ENCODE measurements at regions not wholly inside any gene's neighbourhood (a gene's known extent, or its start where the extent isn't known, plus 50 kb on each side); places are given as distances from the start of the nearest gene placed in this dataset.

DNA sequence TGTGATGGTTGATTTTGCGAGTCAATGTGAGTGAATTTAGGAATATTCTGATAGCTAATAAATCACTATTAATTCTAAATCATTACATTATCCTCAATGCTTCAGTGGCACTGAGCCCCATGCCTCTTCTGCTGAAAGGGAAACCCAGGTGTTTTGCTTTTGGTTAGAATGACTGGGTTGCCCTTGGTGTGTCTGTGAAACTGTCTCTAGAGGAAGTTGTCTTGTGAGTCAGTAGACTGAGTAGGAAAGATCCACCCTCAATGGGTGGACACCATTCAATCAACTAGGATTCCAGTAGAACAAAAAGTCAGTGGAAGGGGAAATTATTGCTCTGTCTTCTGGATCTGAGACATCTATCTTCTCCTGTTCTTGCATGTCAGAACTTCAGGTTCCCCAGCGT, 472.4 kb downstream of the ANKRD7 start:
- no peak overlapping the region for H3K4me3 ChIP-seq (ENCODE audit: low read depth, low read length)
- DNase-seq (ENCODE audit: low read depth): no peak

DNA sequence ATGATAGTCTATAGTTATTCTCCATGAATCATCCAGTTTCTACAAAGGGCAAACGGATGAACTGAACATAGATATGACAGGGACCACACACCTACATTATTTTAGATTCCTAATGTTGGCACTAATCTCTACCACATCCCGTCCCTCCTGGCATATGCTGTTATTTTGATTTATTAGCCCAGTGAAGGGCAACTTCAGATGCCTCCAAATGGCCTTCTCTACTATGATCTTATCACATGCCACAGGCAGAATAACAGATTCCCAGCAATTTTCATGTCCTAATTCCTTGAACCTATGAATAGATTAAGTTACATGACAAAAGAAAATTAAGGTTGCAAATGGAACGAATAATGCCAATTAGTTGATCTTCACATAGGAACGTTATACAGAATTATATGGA, 474.7 kb downstream of the ANKRD7 start:
- DNase-seq (ENCODE audit: low read depth): no peak
- no peak for TF ChIP-seq CTCF (IDR thresholded peaks at IDR 0.05; ENCODE audit: insufficient read depth, low read length)
- H3K4me3 ChIP-seq (ENCODE audit: low read depth, low read length): no peak overlapping the region

More for the DNA sequence above, 472.4 kb downstream of the ANKRD7 start:
- no peak for TF ChIP-seq CTCF (IDR thresholded peaks at IDR 0.05; ENCODE audit: insufficient read depth, low read length)

DNA sequence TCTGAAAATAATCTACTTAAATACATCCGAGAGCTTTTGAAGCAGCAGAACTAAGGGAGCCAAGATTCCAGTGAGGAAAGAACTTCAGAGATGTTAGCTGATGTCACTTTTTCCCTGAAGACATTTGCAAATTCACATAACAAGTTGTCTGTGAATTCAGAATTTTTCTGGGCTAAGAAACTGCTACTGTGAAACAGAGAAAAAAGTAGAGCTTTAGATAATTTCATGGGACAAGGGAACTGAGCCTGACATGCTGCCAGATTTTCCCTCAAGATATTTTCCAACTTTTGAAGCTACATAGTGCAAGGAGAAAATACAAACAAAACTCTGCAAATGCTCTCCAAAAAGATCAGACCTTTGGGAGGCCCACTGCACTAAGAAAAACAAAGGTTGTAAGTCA, 484.2 kb downstream of the ANKRD7 start:
- no peak overlapping the region for H3K4me3 ChIP-seq (ENCODE audit: low read depth, low read length)
- no peak for TF ChIP-seq CTCF (IDR thresholded peaks at IDR 0.05; ENCODE audit: insufficient read depth, low read length)

DNA sequence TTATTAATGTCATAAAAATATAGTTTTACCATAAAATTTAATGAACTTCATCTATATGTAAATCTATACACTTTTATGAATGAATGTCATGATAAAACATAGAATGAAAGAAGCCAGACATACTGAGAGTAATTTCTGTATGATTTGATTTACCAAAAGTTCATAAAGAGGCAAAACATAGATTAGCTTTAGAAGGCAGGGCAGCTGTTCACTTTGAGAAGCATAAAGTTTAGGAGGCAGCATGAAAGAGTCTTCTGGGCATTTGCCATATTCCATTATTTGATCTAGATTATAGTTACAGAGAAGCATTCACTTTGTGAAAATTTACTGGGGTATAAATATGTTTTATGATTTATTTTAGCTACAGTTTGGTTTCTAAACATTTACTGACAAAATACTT, 487.2 kb downstream of the ANKRD7 start:
- no peak for DNase-seq (ENCODE audit: low read depth)
- no peak for TF ChIP-seq CTCF (IDR thresholded peaks at IDR 0.05; ENCODE audit: insufficient read depth, low read length)
- no peak overlapping the region for H3K4me3 ChIP-seq (ENCODE audit: low read depth, low read length)

More for the DNA sequence above, 484.2 kb downstream of the ANKRD7 start:
- no peak for DNase-seq (ENCODE audit: low read depth)

- H3K4me3 ChIP-seq (ENCODE audit: low read depth, low read length): no peak overlapping the region
- no peak for TF ChIP-seq CTCF (IDR thresholded peaks at IDR 0.05; ENCODE audit: insufficient read depth, low read length)
- no peak for DNase-seq (ENCODE audit: low read depth)
These were observed 488.5 kb downstream of the ANKRD7 start for GRCh38 chr7:118713039-118713438.

DNA sequence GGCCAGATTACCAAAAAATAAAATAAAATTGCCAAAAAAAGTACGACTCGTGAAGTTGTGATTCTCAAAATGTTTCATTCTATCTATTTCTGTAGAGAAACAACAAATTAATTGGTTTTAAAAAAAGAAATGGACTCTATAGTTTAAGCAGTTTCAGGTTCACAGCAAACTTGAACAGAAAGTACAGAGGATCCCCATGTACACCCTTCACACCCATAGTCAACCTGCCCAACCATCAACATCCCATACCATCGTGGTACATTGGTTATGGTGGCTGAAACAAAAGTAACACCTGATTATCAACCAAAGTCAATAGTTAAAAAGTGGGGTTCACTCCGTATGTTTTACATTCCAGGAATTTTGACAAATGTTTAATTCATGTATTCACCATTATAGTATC, 496.1 kb downstream of the ANKRD7 start:
- no peak for TF ChIP-seq CTCF (IDR thresholded peaks at IDR 0.05; ENCODE audit: insufficient read depth, low read length)
- H3K4me3 ChIP-seq (ENCODE audit: low read depth, low read length): no peak overlapping the region
- no peak for DNase-seq (ENCODE audit: low read depth)

DNA sequence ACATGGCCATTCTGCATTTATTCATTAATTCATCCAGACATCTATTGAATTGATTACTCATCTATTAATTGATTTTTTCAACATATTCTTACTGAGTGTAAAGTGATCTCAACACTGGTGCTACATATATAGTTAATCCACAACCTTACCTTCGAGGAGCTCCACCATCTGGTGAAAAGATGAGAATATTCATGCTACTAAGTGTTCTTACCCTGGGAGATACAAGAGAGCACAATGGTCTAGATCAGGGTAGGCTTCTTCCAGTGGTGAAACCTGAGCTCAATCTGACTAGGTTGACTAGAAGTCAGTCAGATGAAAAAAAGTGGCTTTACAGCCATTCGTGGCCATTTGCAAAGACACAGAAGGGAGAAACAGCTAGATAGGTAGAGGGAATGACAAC, 507.4 kb downstream of the ANKRD7 start:
- H3K4me3 ChIP-seq (ENCODE audit: low read depth, low read length): no peak overlapping the region
- TF ChIP-seq CTCF (IDR thresholded peaks at IDR 0.05; ENCODE audit: insufficient read depth, low read length): no peak
- DNase-seq (ENCODE audit: low read depth): no peak

Measured in fibroblast of the aortic adventitia (primary cell).